ENCODE measurements at regions not wholly inside any gene's neighbourhood (a gene's known extent, or its start where the extent isn't known, plus 50 kb on each side); places are given as distances from the start of the nearest gene placed in this dataset.

- DNase-seq: no peak
Measured at GRCh38 chr10:43818687-43819086, 170.0 kb upstream of the ZNF32 start.

- no peak for DNase-seq
Measured at GRCh38 chr10:43817368-43817767, 168.7 kb upstream of the ZNF32 start.

- DNase-seq: peak; percentile 78
Measured at GRCh38 chr10:43816351-43817321, 168.0 kb upstream of the ZNF32 start.

- DNase-seq: no peak
Measured at GRCh38 chr10:43815181-43815885, 166.7 kb upstream of the ZNF32 start.

- DNase-seq: no peak
Measured at GRCh38 chr10:43814663-43815062, 166.0 kb upstream of the ZNF32 start.

GRCh38 chr10:43811871-43812270 is 163.2 kb upstream of the ZNF32 start:
- DNase-seq: no peak

GRCh38 chr10:43809211-43809930 is 160.7 kb upstream of the ZNF32 start:
- no peak for DNase-seq

- DNase-seq: no peak
Measured at GRCh38 chr10:43808136-43808535, 159.5 kb upstream of the ZNF32 start.

- no peak for DNase-seq
Measured at GRCh38 chr10:43806831-43807640, 158.4 kb upstream of the ZNF32 start.

- DNase-seq: no peak
Measured at GRCh38 chr10:43803791-43804190, 155.1 kb upstream of the ZNF32 start.

- no peak for DNase-seq
Measured at GRCh38 chr10:43802988-43803696, 154.5 kb upstream of the ZNF32 start.

- DNase-seq: no peak
Measured at GRCh38 chr10:43801626-43802025, 152.9 kb upstream of the ZNF32 start.

GRCh38 chr10:43801140-43801539 is 152.5 kb upstream of the ZNF32 start:
- no peak for DNase-seq

GRCh38 chr10:43796781-43797180 is 148.1 kb upstream of the ZNF32 start:
- DNase-seq: no peak

- no peak for DNase-seq
Measured at GRCh38 chr10:43795639-43796038, 147.0 kb upstream of the ZNF32 start.

- no peak for DNase-seq
Measured at GRCh38 chr10:43795093-43795492, 146.4 kb upstream of the ZNF32 start.

GRCh38 chr10:43794181-43794815 is 145.6 kb upstream of the ZNF32 start:
- DNase-seq: no peak

GRCh38 chr10:43793704-43794103 is 145.0 kb upstream of the ZNF32 start:
- DNase-seq: no peak

GRCh38 chr10:43790147-43790546 is 141.5 kb upstream of the ZNF32 start:
- DNase-seq: no peak

GRCh38 chr10:43785252-43785651 is 136.6 kb upstream of the ZNF32 start:
- no peak for DNase-seq

All from muscle of arm (tissue), 1 donor.